NCI-H128 (cell line): ENCODE measurements at regions not wholly inside any gene's neighbourhood (a gene's known extent, or its start where the extent isn't known, plus 50 kb on each side); places are given as distances from the start of the nearest gene placed in this dataset.

ENCODE experiments used
- DNase-seq: peaks from one replicate; lab custom pipeline; 2025; ENCODE audit not compliant: unreplicated experiment; lab: John Stamatoyannopoulos, UW

DNA sequence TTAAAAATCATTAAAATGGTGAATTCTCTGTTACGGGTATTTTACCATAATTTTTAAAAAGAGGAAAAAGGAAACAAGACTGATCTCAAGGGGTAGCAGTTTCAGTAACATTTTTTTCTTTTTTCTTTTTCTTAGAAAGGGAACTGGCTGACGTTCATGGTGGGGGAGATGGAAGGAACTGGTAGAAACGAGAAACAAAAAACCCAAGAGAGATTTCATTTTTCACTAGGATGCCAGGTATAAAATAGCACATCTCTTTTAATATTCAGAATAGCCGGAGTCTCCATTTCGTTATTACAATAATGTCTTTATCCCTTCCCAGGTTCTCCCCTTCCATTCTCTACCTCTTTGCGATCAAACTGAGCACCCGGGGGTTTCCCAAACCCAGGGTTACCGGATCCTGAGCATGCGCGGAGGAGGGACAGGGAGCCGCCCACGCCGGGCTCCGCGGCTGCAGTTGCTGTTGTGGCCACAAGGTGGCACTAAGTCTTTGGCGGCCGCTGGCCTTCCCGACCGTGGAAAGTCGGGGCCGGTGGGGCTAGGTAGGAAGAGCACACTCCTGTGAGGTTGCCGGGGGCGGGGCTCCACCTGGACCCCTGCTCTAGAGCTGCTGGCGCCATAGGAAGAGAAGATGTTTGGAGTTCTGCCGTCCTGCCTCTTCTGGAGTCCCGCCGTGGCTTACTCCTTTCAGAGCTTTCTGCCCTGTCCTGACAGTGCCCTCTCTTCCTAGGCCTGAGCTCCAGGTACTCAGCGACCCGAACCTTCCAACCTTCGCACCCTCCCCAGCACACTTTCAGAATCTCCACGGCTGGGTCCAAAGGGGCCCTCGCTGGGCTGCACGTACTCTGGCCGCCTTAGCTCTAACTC is 146.8 kb downstream of the SH3BGRL2 start:
- no peak for DNase-seq

DNA sequence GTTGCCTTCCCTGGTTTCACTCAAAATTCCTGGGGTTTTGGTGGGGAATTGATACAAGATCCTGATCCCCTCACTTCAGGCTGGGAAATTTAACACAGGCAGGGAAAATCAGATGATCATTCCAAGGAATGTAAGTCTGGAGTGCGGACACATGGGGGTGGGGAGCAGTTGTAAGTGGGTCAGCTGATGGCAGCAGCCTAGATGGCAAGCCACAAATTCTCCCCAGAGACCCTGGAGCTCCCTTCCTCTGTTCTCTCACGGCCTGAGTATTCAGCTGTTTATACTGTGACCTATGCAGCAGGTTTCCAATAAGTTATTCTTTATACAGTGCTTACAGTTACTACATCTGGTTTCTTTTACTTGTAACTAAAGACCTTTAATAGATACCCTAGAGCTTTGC is 144.9 kb downstream of the SH3BGRL2 start:
- DNase-seq, result no peak

DNA sequence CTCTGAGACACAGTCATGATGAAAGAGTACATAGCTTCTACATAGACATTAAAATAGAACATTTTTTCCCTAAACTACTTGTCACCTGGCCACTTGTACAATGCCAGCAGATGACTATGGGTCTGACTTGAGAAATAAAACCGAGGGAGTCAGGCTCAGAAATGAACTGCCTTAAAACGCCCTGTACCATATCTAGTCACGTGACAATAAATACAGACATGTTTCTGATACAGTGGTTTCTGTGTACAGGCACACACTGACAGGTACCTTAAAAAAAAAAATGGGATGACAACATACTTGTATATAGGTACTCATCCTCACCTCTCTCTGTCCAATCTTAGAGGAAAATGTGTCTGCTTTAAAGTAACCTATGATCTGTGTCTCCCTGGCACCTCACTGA is 144.1 kb downstream of the SH3BGRL2 start:
- DNase-seq, result no peak

DNA sequence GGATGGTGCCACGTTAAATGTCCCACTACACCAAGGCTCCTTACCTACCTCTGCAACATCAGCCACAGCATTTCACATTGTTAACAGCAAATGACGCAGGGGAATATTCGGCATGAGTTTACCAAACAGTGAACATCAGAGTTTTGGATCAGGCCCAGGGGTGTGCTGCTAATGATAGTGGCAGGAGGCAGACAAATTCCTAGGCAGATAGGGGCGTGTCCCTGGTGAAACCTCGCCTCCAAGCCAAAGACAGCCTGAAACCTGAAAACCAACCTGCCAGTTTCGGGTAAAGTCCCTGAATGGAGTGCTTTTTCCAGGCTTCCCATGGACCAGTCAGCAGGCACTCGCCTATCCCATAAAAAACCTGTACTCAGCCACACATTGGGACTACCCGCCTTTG is 133.6 kb downstream of the SH3BGRL2 start:
- DNase-seq, result no peak

DNA sequence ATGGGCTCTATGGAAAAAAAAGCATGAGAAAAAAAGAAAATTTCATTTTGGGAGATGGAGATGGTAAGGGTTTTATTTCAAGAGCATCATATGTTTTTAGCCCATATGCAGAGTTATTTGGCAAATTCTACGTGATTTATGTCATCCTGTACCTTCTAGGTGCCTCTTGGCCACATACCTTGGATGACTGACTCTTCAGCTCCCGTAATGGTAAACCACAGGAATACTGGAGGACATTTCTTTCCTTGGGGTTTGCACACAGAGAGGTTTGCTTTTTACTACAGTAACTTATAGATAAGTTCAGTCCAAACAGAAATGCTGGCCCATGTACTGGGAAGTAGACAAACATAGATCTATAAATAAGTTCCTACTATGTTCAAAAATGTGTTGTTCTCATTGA is 132.2 kb downstream of the SH3BGRL2 start:
- DNase-seq, result no peak

DNA sequence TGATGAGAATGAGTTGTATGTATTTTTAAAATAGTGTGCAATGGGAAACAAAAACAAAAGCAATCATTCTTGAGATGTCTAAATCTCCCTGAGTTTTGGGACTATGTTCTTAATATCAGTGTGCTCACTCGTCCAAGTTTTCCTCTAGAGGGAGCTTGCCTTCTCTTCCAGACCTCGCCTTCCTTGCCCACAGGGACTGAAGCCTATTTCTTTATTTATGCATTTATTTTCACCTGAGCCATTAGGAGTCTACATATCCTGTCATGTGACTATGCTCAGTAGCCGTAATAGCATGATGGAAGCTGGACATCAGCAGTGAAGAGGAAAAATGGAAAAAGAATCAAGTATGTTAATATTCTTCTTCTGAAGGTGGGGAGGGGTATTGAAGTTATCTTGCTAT is 131.2 kb downstream of the SH3BGRL2 start:
- no peak for DNase-seq

DNA sequence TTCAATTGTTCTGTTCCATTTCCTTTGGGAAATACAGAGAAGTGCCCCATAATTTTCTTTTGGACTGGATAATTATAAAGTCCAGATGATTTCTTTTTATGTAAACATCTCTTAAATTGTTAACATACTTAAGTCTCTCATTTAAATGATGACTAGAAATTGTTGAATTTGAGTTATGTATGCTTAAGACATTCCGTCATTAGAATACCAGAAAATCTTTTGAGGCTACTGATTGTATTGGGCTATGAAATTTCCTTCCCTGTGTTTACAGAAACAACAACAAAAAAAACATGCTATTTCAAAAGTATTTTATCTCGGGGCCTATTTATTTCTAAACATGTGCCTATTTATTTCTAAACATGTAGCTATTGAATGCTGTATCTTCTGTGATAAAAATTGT is 125.4 kb downstream of the SH3BGRL2 start:
- DNase-seq, result no peak

DNA sequence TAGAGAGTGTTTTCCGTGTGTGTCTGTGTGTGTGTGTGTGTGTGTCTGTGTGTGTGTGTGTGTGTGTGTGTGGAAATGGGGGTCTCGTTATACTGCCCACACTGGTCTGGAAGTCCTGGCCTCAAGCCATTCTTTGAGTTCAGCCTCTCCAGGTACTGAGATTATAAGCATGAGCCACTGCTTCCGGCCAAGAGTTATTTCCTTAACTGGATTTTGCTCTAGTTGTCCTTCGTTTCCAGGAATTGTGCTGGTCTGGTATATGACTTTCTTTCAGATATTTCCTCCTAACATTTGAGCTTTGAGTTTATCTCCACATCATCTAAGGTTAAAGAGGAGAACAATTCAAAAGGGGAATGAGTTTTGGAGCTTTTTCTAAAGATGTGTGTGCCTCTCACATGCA is 124.8 kb downstream of the SH3BGRL2 start:
- DNase-seq, result no peak
